HG03342 (cell line): ENCODE measurements at regions not wholly inside any gene's neighbourhood (a gene's known extent, or its start where the extent isn't known, plus 50 kb on each side); places are given as distances from the start of the nearest gene placed in this dataset.
A peak's percentile ranks its signal among the peaks of the same experiment; 100 is the strongest.

Experiments
- ATAC-seq: cut with Tn5 transposase; IDR thresholded peaks from one replicate; pipeline ENCODE4 v1.9.1; 2021; ENCODE audit warnings: mild to moderate bottlenecking, moderate library complexity; ENCODE audit not compliant: unreplicated experiment

GRCh38 chr12:72082986-72083820 is 144.6 kb downstream of the TPH2 start:
- no peak for ATAC-seq

- ATAC-seq = no peak
These were observed 145.4 kb downstream of the TPH2 start for GRCh38 chr12:72084061-72084460.

- no peak for ATAC-seq
These were observed 146.2 kb downstream of the TPH2 start for GRCh38 chr12:72084880-72085279.

- no peak for ATAC-seq
These were observed 151.0 kb downstream of the TPH2 start for GRCh38 chr12:72089678-72090077.

- ATAC-seq = no peak
These were observed 154.8 kb downstream of the TPH2 start for GRCh38 chr12:72093424-72093823.

GRCh38 chr12:72093930-72094329 is 155.3 kb downstream of the TPH2 start:
- no peak for ATAC-seq

GRCh38 chr12:72094490-72094889 is 155.8 kb downstream of the TPH2 start:
- no peak for ATAC-seq

GRCh38 chr12:72095025-72095424 is 156.4 kb downstream of the TPH2 start:
- no peak for ATAC-seq

GRCh38 chr12:72098622-72099021 is 160.0 kb downstream of the TPH2 start:
- ATAC-seq = no peak

GRCh38 chr12:72100854-72101253 is 162.2 kb downstream of the TPH2 start:
- no peak for ATAC-seq

GRCh38 chr12:72102150-72102549 is 163.5 kb downstream of the TPH2 start:
- ATAC-seq = no peak

- no peak for ATAC-seq
These were observed 166.3 kb upstream of the TRHDE start for GRCh38 chr12:72105849-72106248.

- no peak for ATAC-seq
These were observed 161.1 kb upstream of the TRHDE start for GRCh38 chr12:72110937-72111650.

GRCh38 chr12:72111706-72112105 is 160.5 kb upstream of the TRHDE start:
- no peak for ATAC-seq

- ATAC-seq = no peak
These were observed 138.6 kb upstream of the TRHDE start for GRCh38 chr12:72133497-72134055.

- ATAC-seq = no peak
These were observed 137.7 kb upstream of the TRHDE start for GRCh38 chr12:72134246-72135020.

GRCh38 chr12:72135021-72135301 is 137.2 kb upstream of the TRHDE start:
- no peak for ATAC-seq

GRCh38 chr12:72136792-72137191 is 135.4 kb upstream of the TRHDE start:
- ATAC-seq = no peak

GRCh38 chr12:72139411-72139810 is 132.8 kb upstream of the TRHDE start:
- no peak for ATAC-seq

- peak; percentile 99 for ATAC-seq
These were observed 130.8 kb upstream of the TRHDE start for GRCh38 chr12:72141381-72141780.

GRCh38 chr12:72144553-72144952 is 127.6 kb upstream of the TRHDE start:
- ATAC-seq = no peak
